ENCODE measurements at regions not wholly inside any gene's neighbourhood (a gene's known extent, or its start where the extent isn't known, plus 50 kb on each side); places are given as distances from the start of the nearest gene placed in this dataset.

- TF ChIP-seq, protein P1, sequence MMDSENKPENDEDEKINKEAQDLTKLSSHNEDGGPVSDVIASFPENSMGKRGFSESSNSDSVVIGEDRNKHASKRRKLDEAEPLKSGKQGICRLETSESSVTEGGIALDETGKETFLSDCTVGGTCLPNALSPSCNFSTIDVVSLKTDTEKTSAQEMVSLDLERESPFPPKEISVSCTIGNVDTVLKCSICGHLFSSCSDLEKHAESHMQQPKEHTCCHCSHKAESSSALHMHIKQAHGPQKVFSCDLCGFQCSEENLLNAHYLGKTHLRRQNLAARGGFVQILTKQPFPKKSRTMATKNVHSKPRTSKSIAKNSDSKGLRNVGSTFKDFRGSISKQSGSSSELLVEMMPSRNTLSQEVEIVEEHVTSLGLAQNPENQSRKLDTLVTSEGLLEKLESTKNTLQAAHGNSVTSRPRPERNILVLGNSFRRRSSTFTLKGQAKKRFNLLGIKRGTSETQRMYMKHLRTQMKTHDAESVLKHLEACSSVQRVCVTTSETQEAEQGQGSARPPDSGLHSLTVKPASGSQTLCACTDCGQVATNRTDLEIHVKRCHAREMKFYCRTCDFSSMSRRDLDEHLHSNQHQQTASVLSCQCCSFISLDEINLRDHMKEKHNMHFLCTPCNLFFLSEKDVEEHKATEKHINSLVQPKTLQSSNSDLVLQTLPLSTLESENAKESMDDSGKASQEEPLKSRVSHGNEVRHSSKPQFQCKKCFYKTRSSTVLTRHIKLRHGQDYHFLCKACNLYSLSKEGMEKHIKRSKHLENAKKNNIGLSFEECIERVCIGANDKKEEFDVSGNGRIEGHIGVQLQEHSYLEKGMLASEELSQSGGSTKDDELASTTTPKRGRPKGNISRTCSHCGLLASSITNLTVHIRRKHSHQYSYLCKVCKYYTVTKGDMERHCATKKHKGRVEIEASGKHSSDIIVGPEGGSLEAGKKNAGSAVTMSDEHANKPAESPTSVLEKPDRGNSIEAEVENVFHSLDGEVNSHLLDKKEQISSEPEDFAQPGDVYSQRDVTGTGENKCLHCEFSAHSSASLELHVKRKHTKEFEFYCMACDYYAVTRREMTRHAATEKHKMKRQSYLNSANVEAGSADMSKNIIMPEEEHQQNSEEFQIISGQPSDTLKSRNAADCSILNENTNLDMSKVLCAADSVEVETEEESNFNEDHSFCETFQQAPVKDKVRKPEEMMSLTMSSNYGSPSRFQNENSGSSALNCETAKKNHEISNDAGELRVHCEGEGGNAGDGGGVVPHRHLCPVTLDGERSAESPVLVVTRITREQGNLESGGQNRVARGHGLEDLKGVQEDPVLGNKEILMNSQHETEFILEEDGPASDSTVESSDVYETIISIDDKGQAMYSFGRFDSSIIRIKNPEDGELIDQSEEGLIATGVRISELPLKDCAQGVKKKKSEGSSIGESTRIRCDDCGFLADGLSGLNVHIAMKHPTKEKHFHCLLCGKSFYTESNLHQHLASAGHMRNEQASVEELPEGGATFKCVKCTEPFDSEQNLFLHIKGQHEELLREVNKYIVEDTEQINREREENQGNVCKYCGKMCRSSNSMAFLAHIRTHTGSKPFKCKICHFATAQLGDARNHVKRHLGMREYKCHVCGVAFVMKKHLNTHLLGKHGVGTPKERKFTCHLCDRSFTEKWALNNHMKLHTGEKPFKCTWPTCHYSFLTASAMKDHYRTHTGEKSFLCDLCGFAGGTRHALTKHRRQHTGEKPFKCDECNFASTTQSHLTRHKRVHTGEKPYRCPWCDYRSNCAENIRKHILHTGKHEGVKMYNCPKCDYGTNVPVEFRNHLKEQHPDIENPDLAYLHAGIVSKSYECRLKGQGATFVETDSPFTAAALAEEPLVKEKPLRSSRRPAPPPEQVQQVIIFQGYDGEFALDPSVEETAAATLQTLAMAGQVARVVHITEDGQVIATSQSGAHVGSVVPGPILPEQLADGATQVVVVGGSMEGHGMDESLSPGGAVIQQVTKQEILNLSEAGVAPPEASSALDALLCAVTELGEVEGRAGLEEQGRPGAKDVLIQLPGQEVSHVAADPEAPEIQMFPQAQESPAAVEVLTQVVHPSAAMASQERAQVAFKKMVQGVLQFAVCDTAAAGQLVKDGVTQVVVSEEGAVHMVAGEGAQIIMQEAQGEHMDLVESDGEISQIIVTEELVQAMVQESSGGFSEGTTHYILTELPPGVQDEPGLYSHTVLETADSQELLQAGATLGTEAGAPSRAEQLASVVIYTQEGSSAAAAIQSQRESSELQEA (IDR thresholded peaks at IDR 0.05; ENCODE audit: low read depth): no peak
- no peak for TF ChIP-seq ZNF197 (CRISPR knock-in tag; IDR thresholded peaks at IDR 0.05; ENCODE audit: low read depth)
- TF ChIP-seq DNMT1 (IDR thresholded peaks at IDR 0.05): no peak
Observed at GRCh38 chr13:95457294-95457693, 95.2 kb upstream of the CLDN10 start (continued).

GRCh38 chr13:95462801-95463200, 89.7 kb upstream of the CLDN10 start:
- BruUV-seq (replicated peaks): no TSS peak
- POLR2A ChIA-PET: no interaction called here

More at GRCh38 chr13:95462801-95463200, 89.7 kb upstream of the CLDN10 start:
- Histone ChIP-seq H3K4me2 (ENCODE audit: insufficient read depth, low read length) (no peak overlapping the region), H3K9me1 (ENCODE audit: control insufficient read depth, insufficient read depth, low read length) (no peaks in the 10 kb centered on the region), H3K79me2 (ENCODE audit: control insufficient read depth, insufficient read depth, low read length) (no peaks in the 10 kb centered on the region), H3K4me1 (replicated peaks in 1 of 2; ENCODE audit: control insufficient read depth in 2 of 2, insufficient read depth in 2 of 2, low read length in 2 of 2) (no peaks in the 10 kb centered on the region), H3K9ac (ENCODE audit: insufficient read depth in 1 of 2, low read depth in 2 of 2, low read length in 2 of 2) (no peak overlapping the region), H3K27me3 (ENCODE audit: control insufficient read depth in 2 of 2, insufficient read depth in 2 of 2, low read length in 2 of 2) (no peaks in the 10 kb centered on the region), H4K20me1 (replicated peaks; ENCODE audit: control insufficient read depth, insufficient read depth, low read length) (no peaks in the 10 kb centered on the region), H3K36me3 (ENCODE audit: control insufficient read depth, insufficient read depth, low read length) (no peaks in the 10 kb centered on the region), H3K4me3 (no peak overlapping the region), H2AFZ (ENCODE audit: low read depth, low read length) (no peak overlapping the region), H3K9me3 (replicated peaks; ENCODE audit: control insufficient read depth, insufficient read depth, low read depth, low read length) (no peaks in the 10 kb centered on the region), H3K27ac (ENCODE audit: extremely low read depth, low read depth, low read length) (no peak overlapping the region)
- intact Hi-C loops (cut with micrococcal nuclease) (no loop called here), in situ Hi-C loops (cut with MboI) (no loop called here)
- WGBS (ENCODE audit: insufficient coverage, low coverage, missing lambda C conversion rate): 2% methylated on average over 3 of the region's 3 CpGs
- DNase-seq (ENCODE audit: extremely low read depth in 1 of 4, low spot score in 3 of 4): no peak
- no peak for ATAC-seq
- CTCF ChIA-PET (ENCODE audit: low intra/inter-chr PET ratio): no interaction called here
- FAIRE-seq: no peak
- TF ChIP-seq, protein P2, sequence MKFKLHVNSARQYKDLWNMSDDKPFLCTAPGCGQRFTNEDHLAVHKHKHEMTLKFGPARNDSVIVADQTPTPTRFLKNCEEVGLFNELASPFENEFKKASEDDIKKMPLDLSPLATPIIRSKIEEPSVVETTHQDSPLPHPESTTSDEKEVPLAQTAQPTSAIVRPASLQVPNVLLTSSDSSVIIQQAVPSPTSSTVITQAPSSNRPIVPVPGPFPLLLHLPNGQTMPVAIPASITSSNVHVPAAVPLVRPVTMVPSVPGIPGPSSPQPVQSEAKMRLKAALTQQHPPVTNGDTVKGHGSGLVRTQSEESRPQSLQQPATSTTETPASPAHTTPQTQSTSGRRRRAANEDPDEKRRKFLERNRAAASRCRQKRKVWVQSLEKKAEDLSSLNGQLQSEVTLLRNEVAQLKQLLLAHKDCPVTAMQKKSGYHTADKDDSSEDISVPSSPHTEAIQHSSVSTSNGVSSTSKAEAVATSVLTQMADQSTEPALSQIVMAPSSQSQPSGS (CRISPR knock-in tag; IDR thresholded peaks at IDR 0.05): no peak
- no peak for TF ChIP-seq SRSF1 (IDR thresholded peaks at IDR 0.05; ENCODE audit: low read depth, low read length)
- TF ChIP-seq COPS2 (conservative IDR thresholded peaks at IDR 0.05): no peak
- TF ChIP-seq EP400 (IDR thresholded peaks at IDR 0.05): no peak
- TF ChIP-seq SIN3B (IDR thresholded peaks at IDR 0.05; ENCODE audit: low read depth): no peak
- TF ChIP-seq, protein P3, sequence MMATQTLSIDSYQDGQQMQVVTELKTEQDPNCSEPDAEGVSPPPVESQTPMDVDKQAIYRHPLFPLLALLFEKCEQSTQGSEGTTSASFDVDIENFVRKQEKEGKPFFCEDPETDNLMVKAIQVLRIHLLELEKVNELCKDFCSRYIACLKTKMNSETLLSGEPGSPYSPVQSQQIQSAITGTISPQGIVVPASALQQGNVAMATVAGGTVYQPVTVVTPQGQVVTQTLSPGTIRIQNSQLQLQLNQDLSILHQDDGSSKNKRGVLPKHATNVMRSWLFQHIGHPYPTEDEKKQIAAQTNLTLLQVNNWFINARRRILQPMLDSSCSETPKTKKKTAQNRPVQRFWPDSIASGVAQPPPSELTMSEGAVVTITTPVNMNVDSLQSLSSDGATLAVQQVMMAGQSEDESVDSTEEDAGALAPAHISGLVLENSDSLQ (IDR thresholded peaks at IDR 0.05): no peak
- TF ChIP-seq NFIX (CRISPR knock-in tag; IDR thresholded peaks at IDR 0.05; ENCODE audit: low read depth): no peak
- no peak for TF ChIP-seq NELFE (IDR thresholded peaks at IDR 0.05; ENCODE audit: insufficient read depth, insufficient read length)
